BJ (cell line): ENCODE measurements at regions not wholly inside any gene's neighbourhood (a gene's known extent, or its start where the extent isn't known, plus 50 kb on each side); places are given as distances from the start of the nearest gene placed in this dataset.
"Not testable (repeated sequence)": the region's sequence is repeated elsewhere in the genome, so short reads cannot be mapped to it uniquely, and the experiment has no call there.

ENCODE experiments used
- CTCF ChIA-PET: fragments of 350-600 bp; formaldehyde crosslinking; extraction: SDS; loops from one replicate; lab custom pipeline; 2021; ENCODE audit warnings: antibody characterized with exemption, inconsistent platforms; lab: Yijun Ruan, JAX
- POLR2A ChIA-PET: fragments of 300-600 bp; sonication (Branson Sonifier 250); formaldehyde crosslinking; extraction: SDS; loops from one replicate; lab custom pipeline; 2021; ENCODE audit warnings: antibody characterized with exemption; lab: Charles Lee
- DNase-seq: peaks from one replicate; pipeline ENCODE4 v3.0.0-alpha.2; 2011; ENCODE audit warnings: low read depth
- H3K27me3 ChIP-seq: 2 replicates; pipeline ENCODE4 v1.6.0; 2011; ENCODE audit warnings: low read length; ENCODE audit not compliant: control insufficient read depth, insufficient read depth
- H3K36me3 ChIP-seq: 2 replicates; pipeline ENCODE4 v1.5.1; 2011; ENCODE audit warnings: low read length; ENCODE audit not compliant: control insufficient read depth, insufficient read depth
- H3K4me3 ChIP-seq: 2 replicates; pipeline ENCODE4 v1.5.1; 2011; ENCODE audit warnings: low read depth, mild to moderate bottlenecking, control low read depth, low read length
- TF ChIP-seq, protein P1 (sequence below): IDR thresholded peaks from 2 replicates; pipeline ENCODE4 v1.5.1; 2011; ENCODE audit warnings: low read depth, mild to moderate bottlenecking, control low read depth, inconsistent platforms, low read length, moderate library complexity; ENCODE audit not compliant: insufficient read depth

- ChIA-PET CTCF (no interaction called here), POLR2A (no interaction called here)
- TF ChIP-seq, protein P1, sequence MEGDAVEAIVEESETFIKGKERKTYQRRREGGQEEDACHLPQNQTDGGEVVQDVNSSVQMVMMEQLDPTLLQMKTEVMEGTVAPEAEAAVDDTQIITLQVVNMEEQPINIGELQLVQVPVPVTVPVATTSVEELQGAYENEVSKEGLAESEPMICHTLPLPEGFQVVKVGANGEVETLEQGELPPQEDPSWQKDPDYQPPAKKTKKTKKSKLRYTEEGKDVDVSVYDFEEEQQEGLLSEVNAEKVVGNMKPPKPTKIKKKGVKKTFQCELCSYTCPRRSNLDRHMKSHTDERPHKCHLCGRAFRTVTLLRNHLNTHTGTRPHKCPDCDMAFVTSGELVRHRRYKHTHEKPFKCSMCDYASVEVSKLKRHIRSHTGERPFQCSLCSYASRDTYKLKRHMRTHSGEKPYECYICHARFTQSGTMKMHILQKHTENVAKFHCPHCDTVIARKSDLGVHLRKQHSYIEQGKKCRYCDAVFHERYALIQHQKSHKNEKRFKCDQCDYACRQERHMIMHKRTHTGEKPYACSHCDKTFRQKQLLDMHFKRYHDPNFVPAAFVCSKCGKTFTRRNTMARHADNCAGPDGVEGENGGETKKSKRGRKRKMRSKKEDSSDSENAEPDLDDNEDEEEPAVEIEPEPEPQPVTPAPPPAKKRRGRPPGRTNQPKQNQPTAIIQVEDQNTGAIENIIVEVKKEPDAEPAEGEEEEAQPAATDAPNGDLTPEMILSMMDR = no peak
- no peak overlapping the region for H3K4me3 ChIP-seq
- H3K27me3 ChIP-seq = no peaks in the 10 kb centered on the region
- DNase-seq = no peak
- H3K36me3 ChIP-seq = no peaks in the 10 kb centered on the region
These were observed 4274.9 kb upstream of the OR11H1 start for GRCh38 chr22:11253000-11253511.

- DNase-seq, H3K27me3 ChIP-seq, H3K36me3 ChIP-seq, H3K4me3 ChIP-seq, POLR2A ChIA-PET, CTCF ChIA-PET: not testable (repeated sequence)
These were observed 4257.0 kb upstream of the OR11H1 start for GRCh38 chr22:11270981-11271380.

- H3K27me3 ChIP-seq, CTCF ChIA-PET, H3K36me3 ChIP-seq, H3K4me3 ChIP-seq, POLR2A ChIA-PET, DNase-seq: not testable (repeated sequence)
These were observed 4242.7 kb upstream of the OR11H1 start for GRCh38 chr22:11285116-11285838.

GRCh38 chr22:11285839-11286205 lies 4242.2 kb upstream of the OR11H1 start:
- DNase-seq, CTCF ChIA-PET, POLR2A ChIA-PET, H3K4me3 ChIP-seq, H3K36me3 ChIP-seq, H3K27me3 ChIP-seq: not testable (repeated sequence)

DNA sequence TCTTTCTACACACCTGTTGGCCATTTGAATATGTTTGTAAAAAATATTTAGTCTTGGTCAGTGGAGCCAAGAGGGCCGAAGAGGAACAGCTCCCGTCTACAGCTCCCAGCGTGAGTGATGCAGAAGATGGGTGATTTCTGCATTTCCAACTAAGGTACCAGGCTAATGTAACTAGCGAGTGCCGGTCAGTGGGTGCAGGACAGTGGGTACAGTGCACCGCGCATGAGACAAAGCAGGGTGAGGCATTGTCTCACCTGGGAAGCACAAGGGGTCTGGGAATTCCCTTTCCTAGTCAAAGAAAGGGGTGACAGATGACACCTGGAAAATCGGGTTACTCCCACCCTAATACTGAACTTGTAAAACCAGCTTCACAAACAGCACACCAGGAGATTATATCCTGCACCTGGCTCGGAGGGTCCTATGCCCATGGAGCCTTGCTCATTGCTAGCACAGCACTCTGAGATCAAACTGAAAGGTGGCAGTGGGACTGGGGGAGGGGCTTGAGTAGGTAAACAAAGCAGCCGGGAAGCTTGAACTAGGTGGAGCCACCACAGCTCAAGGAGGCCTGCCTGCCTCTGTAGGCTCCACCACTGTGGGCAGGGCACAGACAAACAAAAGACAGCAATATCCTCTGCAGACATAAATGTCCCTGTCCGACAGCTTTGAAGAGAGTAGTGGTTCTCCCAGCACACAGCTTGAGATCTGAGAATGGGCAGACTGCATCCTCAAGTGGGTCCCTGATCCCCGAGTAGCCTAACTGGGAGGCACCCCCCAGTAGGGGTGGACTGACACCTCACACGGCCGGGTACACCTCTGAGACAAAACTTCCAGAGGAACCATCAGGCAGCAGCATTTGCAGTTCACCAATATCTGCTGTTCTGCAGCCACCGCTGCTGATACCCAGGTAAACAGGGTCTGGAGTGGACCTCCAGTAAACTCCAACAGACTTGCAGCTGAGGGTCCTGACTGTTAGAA lies 4239.5 kb upstream of the OR11H1 start:
- H3K27me3 ChIP-seq, H3K36me3 ChIP-seq, DNase-seq, H3K4me3 ChIP-seq, POLR2A ChIA-PET: not testable (repeated sequence)
- CTCF ChIA-PET = interaction anchor here (0.6 kb wide), 1 partner anchor 10 kb away, joined by 3 read pairs; no protein-coding TSS in a partner anchor

DNA sequence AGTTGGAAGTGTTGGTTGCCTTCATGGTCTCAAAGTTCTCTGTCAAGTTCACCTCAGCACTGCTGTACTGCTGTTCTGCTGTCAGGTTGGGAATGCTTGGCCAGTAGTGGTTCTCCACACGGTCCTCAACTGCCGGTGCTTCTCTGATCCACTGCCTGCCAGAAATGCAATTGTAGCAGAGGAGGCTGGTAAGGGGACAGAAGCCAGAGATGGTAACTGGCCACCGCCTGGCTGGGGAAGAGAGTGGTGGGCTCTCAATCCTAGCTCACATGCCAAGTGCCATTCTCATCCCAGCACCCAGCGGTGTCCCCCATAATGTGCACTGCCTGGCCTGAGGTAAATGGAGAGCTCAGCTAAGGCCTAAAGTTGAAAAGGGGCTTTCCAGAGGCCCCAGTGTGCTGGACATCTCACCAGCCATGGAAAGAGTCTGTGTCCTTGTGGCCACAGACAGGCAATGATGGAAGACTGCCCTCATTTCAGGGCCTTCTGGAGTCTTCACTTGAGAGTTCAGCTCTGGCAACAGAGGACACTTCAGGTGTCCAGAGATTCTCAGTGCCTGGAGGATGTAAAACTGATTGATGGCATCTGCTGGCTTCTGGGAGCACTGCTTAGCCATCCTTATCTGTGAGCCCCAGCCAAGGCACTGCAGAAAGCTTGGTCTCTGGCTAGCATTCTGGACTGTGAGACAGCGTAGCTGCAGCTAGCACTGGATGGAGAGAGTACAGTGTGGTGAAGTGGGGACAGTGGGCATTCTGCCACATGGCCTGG lies 4229.7 kb upstream of the OR11H1 start:
- CTCF ChIA-PET = interaction anchor here (0.9 kb wide), 1 partner anchor 10 kb away, joined by 3 read pairs; no protein-coding TSS in a partner anchor
- H3K27me3 ChIP-seq, DNase-seq, POLR2A ChIA-PET, H3K4me3 ChIP-seq, H3K36me3 ChIP-seq: not testable (repeated sequence)

DNA sequence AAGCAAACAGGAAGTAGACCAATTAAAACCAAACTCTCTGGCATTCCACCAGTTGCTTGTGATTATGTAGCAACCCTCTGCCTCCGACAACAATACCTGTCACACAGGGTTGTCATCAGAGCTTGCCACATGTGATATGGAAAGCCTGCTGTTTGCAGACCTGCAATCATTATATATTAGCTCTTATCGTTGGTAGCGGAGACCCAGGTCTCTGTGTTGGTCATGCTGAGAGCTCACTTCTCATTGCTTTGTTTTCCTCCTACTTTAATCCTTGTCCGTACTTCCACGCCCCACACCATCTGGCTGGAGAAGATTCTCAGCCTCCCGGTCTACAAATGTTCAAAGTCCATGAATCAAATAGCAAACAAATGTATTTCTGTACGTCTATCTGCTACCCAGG lies 4225.6 kb upstream of the OR11H1 start:
- DNase-seq, POLR2A ChIA-PET, CTCF ChIA-PET: not testable (repeated sequence)

GRCh38 chr22:11302904-11303303 lies 4225.1 kb upstream of the OR11H1 start:
- H3K27me3 ChIP-seq, POLR2A ChIA-PET, H3K36me3 ChIP-seq, DNase-seq, CTCF ChIA-PET, H3K4me3 ChIP-seq: not testable (repeated sequence)

More for the DNA sequence above, 4225.6 kb upstream of the OR11H1 start:
- H3K36me3 ChIP-seq, H3K4me3 ChIP-seq, H3K27me3 ChIP-seq: not testable (repeated sequence)

GRCh38 chr22:11305179-11305578 lies 4222.8 kb upstream of the OR11H1 start:
- H3K36me3 ChIP-seq, DNase-seq, CTCF ChIA-PET, H3K27me3 ChIP-seq, H3K4me3 ChIP-seq, POLR2A ChIA-PET: not testable (repeated sequence)

DNA sequence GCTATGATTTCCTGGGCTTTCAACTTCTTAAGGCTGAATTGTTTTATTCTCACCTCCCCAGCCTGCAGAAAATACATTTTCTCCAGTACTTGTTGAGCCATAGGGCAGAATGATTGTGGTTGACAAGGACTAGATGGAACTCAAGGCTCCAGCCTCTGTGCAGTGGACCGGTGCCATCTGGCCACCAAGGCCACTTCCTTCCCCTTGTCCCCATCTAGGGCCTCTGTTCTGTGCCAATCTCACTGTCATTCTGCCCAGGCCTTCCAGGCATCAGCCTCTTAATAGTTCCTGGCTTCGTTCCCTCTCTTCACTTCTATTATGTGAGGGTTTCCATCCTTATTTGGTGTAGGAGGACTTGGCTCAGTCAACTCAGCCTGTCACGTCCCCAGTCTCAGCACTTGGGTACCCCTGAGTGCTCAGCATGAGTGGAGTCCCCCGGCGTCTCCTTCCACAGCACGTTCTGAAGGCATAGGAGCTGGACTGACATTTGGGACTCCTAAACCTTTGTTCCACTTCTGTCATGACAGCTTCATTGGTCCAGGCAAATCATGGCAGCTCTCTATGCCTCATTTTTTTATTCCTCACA lies 4221.0 kb upstream of the OR11H1 start:
- POLR2A ChIA-PET, H3K36me3 ChIP-seq, CTCF ChIA-PET, DNase-seq, H3K4me3 ChIP-seq, H3K27me3 ChIP-seq: not testable (repeated sequence)
